Suprapubic skin (tissue), 3 donors: ENCODE measurements at regions not wholly inside any gene's neighbourhood (a gene's known extent, or its start where the extent isn't known, plus 50 kb on each side); places are given as distances from the start of the nearest gene placed in this dataset.

ENCODE experiments used
- CTCF ChIP-seq, 2 donors: fragments of 200-600 bp in 1 of 2; fragments of 450-650 bp in 1 of 2; sonication (generic) in 1 of 2; IDR thresholded peaks; one replicate each; pipeline ENCODE4 v1.5.1; 2016 to 2019; ENCODE audit warnings: antibody characterized with exemption in 2 of 2, mild to moderate bottlenecking in 1 of 2, moderate library complexity in 1 of 2
- EP300 ChIP-seq: sonication (generic); formaldehyde crosslinking; IDR thresholded peaks from one replicate; pipeline ENCODE4 v1.6.1; 2017; ENCODE audit warnings: antibody characterized with exemption
- POLR2A ChIP-seq, 2 donors: fragments of 450-650 bp; IDR thresholded peaks; one replicate each; pipeline ENCODE4 v1.6.1; 2017; ENCODE audit warnings: antibody characterized with exemption in 2 of 2, mild to moderate bottlenecking in 2 of 2, moderate library complexity in 2 of 2

DNA sequence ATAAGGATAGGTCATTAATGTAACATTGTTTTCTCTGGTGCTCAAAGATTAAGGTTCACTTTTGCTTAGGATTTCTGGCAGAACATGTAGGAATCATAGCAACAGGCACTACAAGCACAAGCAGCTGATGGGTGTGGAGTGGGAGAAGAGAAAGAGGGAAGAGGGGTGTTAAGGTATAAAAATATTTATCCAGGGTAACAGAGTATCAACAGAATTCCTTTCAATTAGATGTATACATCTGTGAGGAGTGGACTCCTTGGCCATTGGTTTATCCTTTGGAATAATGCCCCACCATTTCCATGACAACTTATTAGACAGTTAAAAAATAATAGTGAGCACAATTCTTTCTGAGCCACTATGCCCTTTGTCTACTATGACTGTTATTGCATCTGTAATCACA lies 388.3 kb upstream of the DDHD1 start:
- TF ChIP-seq CTCF (IDR thresholded peaks at IDR 0.05) (no peak), POLR2A (IDR thresholded peaks at IDR 0.05) (no peak), EP300 (no peak)
